Lung microvascular endothelial cell (primary cell): ENCODE measurements at regions not wholly inside any gene's neighbourhood (a gene's known extent, or its start where the extent isn't known, plus 50 kb on each side); places are given as distances from the start of the nearest gene placed in this dataset.
A peak's percentile ranks its signal among the peaks of the same experiment; 100 is the strongest.

Source experiments
- DNase-seq, 2 donors: peaks; one replicate each; pipeline versions ENCODE4 v3.0.0 to v3.0.0-alpha.2; 2010; ENCODE audit warnings: low read depth in 2 of 2

GRCh38 chr3:160168246-160168645 is 57.0 kb upstream of the C3orf80 start:
- no peak for DNase-seq

- peak in 1 of 2 donors; percentile 17 for DNase-seq
These were observed 55.9 kb upstream of the C3orf80 start for GRCh38 chr3:160169139-160169976.

- DNase-seq = no peak
These were observed 54.5 kb upstream of the C3orf80 start for GRCh38 chr3:160170409-160171370.

DNA sequence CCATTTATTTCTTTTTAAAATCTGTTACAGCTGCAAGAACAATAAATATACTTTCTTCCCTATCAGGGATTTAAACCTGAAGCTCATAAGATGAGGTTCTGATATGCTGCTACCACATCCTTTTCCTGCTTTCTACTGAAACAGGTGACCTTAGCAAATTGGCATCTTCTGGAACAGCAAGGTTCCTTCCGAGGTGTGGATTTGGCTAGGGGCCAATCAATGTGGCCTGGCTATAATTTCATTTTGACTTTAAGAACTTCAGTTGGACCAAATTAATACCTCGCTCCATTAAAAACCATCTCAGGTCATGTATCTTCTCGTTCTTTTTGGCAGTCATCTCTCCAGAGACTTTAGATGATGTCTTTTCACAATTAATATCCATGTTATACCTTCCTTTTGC is 53.4 kb upstream of the C3orf80 start:
- DNase-seq = no peak

DNA sequence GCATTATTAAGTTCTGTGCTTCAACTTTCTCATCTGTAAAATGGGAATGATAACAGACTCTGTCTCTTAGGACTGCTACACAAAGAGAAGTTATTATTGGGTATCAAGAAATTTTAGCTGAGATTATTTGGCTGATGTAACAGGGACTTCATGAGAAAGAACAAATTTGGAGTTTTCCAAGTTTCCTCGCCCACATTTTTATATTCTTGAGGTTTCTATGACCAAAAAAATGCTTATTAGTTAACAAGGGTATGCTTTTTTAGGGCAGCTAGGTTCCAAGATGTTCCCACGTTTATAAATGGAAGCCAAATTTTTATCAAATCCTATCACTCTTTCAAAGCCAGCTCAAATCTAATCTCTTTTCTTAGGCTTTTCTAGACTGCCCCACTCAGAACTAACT is 50.6 kb upstream of the C3orf80 start:
- no peak for DNase-seq
